HEK293 (cell line): ENCODE measurements at regions not wholly inside any gene's neighbourhood (a gene's known extent, or its start where the extent isn't known, plus 50 kb on each side); places are given as distances from the start of the nearest gene placed in this dataset.

Experiments used
- CTCF ChIA-PET: fragments of 350-600 bp; formaldehyde crosslinking; extraction: SDS; loops from one replicate; lab custom pipeline; 2021; ENCODE audit warnings: antibody characterized with exemption; lab: Yijun Ruan, JAX
- POLR2A ChIA-PET: fragments of 300-600 bp; formaldehyde crosslinking; extraction: SDS; loops from one replicate; lab custom pipeline; 2020; ENCODE audit warnings: antibody characterized with exemption, inconsistent platforms; lab: Yijun Ruan, JAX
- H3K27ac ChIP-seq: fragments of 200-500 bp; sonication (Bioruptor generic); 2 replicates; pipeline ENCODE4 v1.5.1; 2014; ENCODE audit warnings: low read depth, low read length, control low read depth, inconsistent platforms; ENCODE audit errors: extremely low read depth
- H3K36me3 ChIP-seq, 2 experiments: fragments of 200-500 bp in 1 of 2; sonication (Bioruptor generic) in 1 of 2; 1 replicate in 1 of 2; 2 replicates in 1 of 2; pipeline ENCODE4 v1.5.1; 2014 to 2017; ENCODE audit warnings: inconsistent platforms in 2 of 2, low read length in 2 of 2; ENCODE audit not compliant: control insufficient read depth in 2 of 2, insufficient read depth in 1 of 2
- H3K4me1 ChIP-seq: fragments of 200-500 bp; sonication (Bioruptor generic); 2 replicates; pipeline ENCODE4 v1.5.1; 2014; ENCODE audit warnings: mild to moderate bottlenecking, low read length, inconsistent platforms; ENCODE audit not compliant: control insufficient read depth, insufficient read depth
- H3K4me3 ChIP-seq: 2 replicates; pipeline ENCODE4 v1.5.1; 2011; ENCODE audit warnings: low read depth, mild to moderate bottlenecking, control low read depth, low read length, moderate library complexity
- H3K9me3 ChIP-seq: fragments of 200-500 bp; sonication (Bioruptor generic); 2 replicates; pipeline ENCODE4 v1.5.1; 2014; ENCODE audit warnings: low read depth, low read length, inconsistent platforms; ENCODE audit not compliant: control insufficient read depth, insufficient read depth
- GLI2 ChIP-seq: fragments of 450-650 bp; formaldehyde crosslinking; IDR thresholded peaks from 2 replicates; pipeline ENCODE4; 2017; ENCODE audit warnings: missing biosample characterization, missing genetic modification characterization, low read depth, borderline replicate concordance
- MZF1 ChIP-seq: fragments of 450-650 bp; formaldehyde crosslinking; IDR thresholded peaks from 2 replicates; pipeline ENCODE4 v1.5.1; 2017; ENCODE audit warnings: missing biosample characterization, missing genetic modification characterization, borderline replicate concordance
- TSHZ1 ChIP-seq: fragments of 450-650 bp; formaldehyde crosslinking; IDR thresholded peaks from 2 replicates; pipeline ENCODE4 v1.5.1; 2016; ENCODE audit warnings: missing biosample characterization, missing genetic modification characterization, borderline replicate concordance
- ZFHX2 ChIP-seq: fragments of 450-650 bp; formaldehyde crosslinking; conservative IDR thresholded peaks from 2 replicates; pipeline ENCODE4 v1.5.1; 2016; ENCODE audit warnings: missing biosample characterization, missing genetic modification characterization
- ZIC2 ChIP-seq: fragments of 450-650 bp; formaldehyde crosslinking; IDR thresholded peaks from 2 replicates; pipeline ENCODE4 v1.5.1; 2016; ENCODE audit warnings: missing biosample characterization, missing genetic modification characterization
- ZNF19 ChIP-seq: fragments of 450-650 bp; formaldehyde crosslinking; IDR thresholded peaks from 2 replicates; pipeline ENCODE4; 2016; ENCODE audit warnings: missing biosample characterization, missing genetic modification characterization, low read depth
- ZNF2 ChIP-seq: fragments of 450-650 bp; formaldehyde crosslinking; IDR thresholded peaks from 2 replicates; pipeline ENCODE4 v1.5.1; 2016; ENCODE audit warnings: missing biosample characterization, missing genetic modification characterization
- ZNF324 ChIP-seq: fragments of 450-650 bp; formaldehyde crosslinking; IDR thresholded peaks from 2 replicates; pipeline ENCODE4 v1.5.1; 2016; ENCODE audit warnings: missing biosample characterization, missing genetic modification characterization
- ZNF394 ChIP-seq: fragments of 450-650 bp; formaldehyde crosslinking; IDR thresholded peaks from 2 replicates; pipeline ENCODE4 v1.5.1; 2016; ENCODE audit warnings: missing biosample characterization, missing genetic modification characterization, mild to moderate bottlenecking, moderate library complexity, borderline replicate concordance
- ZNF48 ChIP-seq: fragments of 450-650 bp; formaldehyde crosslinking; IDR thresholded peaks from 2 replicates; pipeline ENCODE4 v1.5.1; 2016; ENCODE audit warnings: missing biosample characterization, missing genetic modification characterization
- ZNF501 ChIP-seq: fragments of 450-650 bp; formaldehyde crosslinking; IDR thresholded peaks from 2 replicates; pipeline ENCODE4 v1.5.1; 2016; ENCODE audit warnings: missing biosample characterization, missing genetic modification characterization
- ZNF510 ChIP-seq: fragments of 450-650 bp; formaldehyde crosslinking; IDR thresholded peaks from 2 replicates; pipeline ENCODE4 v1.5.1; 2018; ENCODE audit warnings: mild to moderate bottlenecking, missing genetic modification characterization, missing biosample characterization; ENCODE audit not compliant: insufficient replicate concordance
- ZNF571 ChIP-seq: fragments of 450-650 bp; formaldehyde crosslinking; IDR thresholded peaks from 2 replicates; pipeline ENCODE4 v1.5.0; 2017; ENCODE audit warnings: missing biosample characterization, missing genetic modification characterization
- ZNF645 ChIP-seq: fragments of 450-650 bp; formaldehyde crosslinking; IDR thresholded peaks from 2 replicates; pipeline ENCODE4; 2016; ENCODE audit warnings: missing biosample characterization, missing genetic modification characterization
- ZNF791 ChIP-seq: fragments of 450-650 bp; formaldehyde crosslinking; IDR thresholded peaks from 2 replicates; pipeline ENCODE4 v1.5.1; 2016; ENCODE audit warnings: missing biosample characterization, missing genetic modification characterization
- ZNF830 ChIP-seq: fragments of 450-650 bp; IDR thresholded peaks from 2 replicates; pipeline ENCODE4 v1.5.0; 2018; ENCODE audit warnings: missing biosample characterization, missing genetic modification characterization, low read depth, mild to moderate bottlenecking, moderate library complexity
- TF ChIP-seq, protein P1 (sequence below): fragments of 450-650 bp; formaldehyde crosslinking; IDR thresholded peaks from 2 replicates; pipeline ENCODE4 v1.5.1; 2017; ENCODE audit warnings: missing biosample characterization, missing genetic modification characterization
- TF ChIP-seq, protein P2 (sequence below): fragments of 450-650 bp; formaldehyde crosslinking; IDR thresholded peaks from 2 replicates; pipeline ENCODE4 v1.5.1; 2017; ENCODE audit warnings: missing biosample characterization, missing genetic modification characterization
- TF ChIP-seq, protein P3 (sequence below): fragments of 450-650 bp; IDR thresholded peaks from 2 replicates; pipeline ENCODE4 v1.5.1; 2018; ENCODE audit warnings: missing biosample characterization, missing genetic modification characterization

GRCh38 chr12:19761463-19761862 is 322.2 kb downstream of the AEBP2 start (continued):
- TF ChIP-seq TSHZ1, result no peak
- TF ChIP-seq ZNF501 (tag by site-specific recombination), result no peak
- no peak for TF ChIP-seq ZNF571 (tag by site-specific recombination)

DNA sequence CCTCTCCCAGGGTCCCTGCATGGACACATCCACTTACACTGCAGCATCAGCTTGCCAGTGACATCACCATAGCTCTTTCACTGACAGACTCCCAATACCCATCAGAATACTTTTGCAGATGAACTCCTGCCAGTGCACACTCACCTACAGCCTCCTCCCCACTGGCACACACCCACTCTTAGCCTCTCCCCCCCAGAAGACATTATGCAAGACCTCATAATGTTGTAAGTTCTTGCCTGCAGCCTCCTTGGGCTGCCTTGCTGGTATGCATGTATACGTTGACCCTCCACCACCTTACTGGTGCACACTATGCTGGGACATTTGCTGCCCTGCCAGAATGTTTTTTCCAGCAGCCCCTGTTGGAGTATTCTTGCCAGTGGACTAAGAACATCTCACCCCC is 324.2 kb downstream of the AEBP2 start:
- Histone ChIP-seq H3K36me3 (no peaks in the 10 kb centered on the region), H3K4me1 (no peaks in the 10 kb centered on the region), H3K27ac (no peak overlapping the region), H3K9me3 (no peaks in the 10 kb centered on the region), H3K4me3 (no peak overlapping the region)
- ChIA-PET POLR2A (no interaction called here), CTCF (no interaction called here)
- TF ChIP-seq ZNF19 (tag by site-specific recombination) (no peak), ZNF2 (tag by site-specific recombination) (no peak)
- TF ChIP-seq, protein P1, sequence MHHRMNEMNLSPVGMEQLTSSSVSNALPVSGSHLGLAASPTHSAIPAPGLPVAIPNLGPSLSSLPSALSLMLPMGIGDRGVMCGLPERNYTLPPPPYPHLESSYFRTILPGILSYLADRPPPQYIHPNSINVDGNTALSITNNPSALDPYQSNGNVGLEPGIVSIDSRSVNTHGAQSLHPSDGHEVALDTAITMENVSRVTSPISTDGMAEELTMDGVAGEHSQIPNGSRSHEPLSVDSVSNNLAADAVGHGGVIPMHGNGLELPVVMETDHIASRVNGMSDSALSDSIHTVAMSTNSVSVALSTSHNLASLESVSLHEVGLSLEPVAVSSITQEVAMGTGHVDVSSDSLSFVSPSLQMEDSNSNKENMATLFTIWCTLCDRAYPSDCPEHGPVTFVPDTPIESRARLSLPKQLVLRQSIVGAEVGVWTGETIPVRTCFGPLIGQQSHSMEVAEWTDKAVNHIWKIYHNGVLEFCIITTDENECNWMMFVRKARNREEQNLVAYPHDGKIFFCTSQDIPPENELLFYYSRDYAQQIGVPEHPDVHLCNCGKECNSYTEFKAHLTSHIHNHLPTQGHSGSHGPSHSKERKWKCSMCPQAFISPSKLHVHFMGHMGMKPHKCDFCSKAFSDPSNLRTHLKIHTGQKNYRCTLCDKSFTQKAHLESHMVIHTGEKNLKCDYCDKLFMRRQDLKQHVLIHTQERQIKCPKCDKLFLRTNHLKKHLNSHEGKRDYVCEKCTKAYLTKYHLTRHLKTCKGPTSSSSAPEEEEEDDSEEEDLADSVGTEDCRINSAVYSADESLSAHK (tag by site-specific recombination), result no peak

GRCh38 chr12:19764408-19764807 is 325.1 kb downstream of the AEBP2 start:
- Histone ChIP-seq H3K36me3 (no peaks in the 10 kb centered on the region), H3K4me3 (no peak overlapping the region), H3K4me1 (no peaks in the 10 kb centered on the region), H3K27ac (no peak overlapping the region), H3K9me3 (no peaks in the 10 kb centered on the region)
- ChIA-PET CTCF (interaction anchor here (0.6 kb wide), 1 partner anchor 12 kb away, joined by 3 read pairs; no protein-coding TSS in a partner anchor), POLR2A (no interaction called here)
- TF ChIP-seq, protein P2, sequence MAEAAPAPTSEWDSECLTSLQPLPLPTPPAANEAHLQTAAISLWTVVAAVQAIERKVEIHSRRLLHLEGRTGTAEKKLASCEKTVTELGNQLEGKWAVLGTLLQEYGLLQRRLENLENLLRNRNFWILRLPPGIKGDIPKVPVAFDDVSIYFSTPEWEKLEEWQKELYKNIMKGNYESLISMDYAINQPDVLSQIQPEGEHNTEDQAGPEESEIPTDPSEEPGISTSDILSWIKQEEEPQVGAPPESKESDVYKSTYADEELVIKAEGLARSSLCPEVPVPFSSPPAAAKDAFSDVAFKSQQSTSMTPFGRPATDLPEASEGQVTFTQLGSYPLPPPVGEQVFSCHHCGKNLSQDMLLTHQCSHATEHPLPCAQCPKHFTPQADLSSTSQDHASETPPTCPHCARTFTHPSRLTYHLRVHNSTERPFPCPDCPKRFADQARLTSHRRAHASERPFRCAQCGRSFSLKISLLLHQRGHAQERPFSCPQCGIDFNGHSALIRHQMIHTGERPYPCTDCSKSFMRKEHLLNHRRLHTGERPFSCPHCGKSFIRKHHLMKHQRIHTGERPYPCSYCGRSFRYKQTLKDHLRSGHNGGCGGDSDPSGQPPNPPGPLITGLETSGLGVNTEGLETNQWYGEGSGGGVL, result no peak
- TF ChIP-seq MZF1 (tag by site-specific recombination) (no peak), ZNF830 (tag by site-specific recombination) (no peak), ZNF510 (tag by site-specific recombination) (no peak), ZNF394 (tag by site-specific recombination) (no peak), GLI2 (tag by site-specific recombination) (no peak), ZIC2 (tag by site-specific recombination) (no peak), ZNF324 (tag by site-specific recombination) (no peak), ZNF645 (tag by site-specific recombination) (no peak), ZFHX2 (tag by site-specific recombination) (no peak), ZNF48 (tag by site-specific recombination) (no peak), ZNF791 (no peak)
- TF ChIP-seq, protein P3, sequence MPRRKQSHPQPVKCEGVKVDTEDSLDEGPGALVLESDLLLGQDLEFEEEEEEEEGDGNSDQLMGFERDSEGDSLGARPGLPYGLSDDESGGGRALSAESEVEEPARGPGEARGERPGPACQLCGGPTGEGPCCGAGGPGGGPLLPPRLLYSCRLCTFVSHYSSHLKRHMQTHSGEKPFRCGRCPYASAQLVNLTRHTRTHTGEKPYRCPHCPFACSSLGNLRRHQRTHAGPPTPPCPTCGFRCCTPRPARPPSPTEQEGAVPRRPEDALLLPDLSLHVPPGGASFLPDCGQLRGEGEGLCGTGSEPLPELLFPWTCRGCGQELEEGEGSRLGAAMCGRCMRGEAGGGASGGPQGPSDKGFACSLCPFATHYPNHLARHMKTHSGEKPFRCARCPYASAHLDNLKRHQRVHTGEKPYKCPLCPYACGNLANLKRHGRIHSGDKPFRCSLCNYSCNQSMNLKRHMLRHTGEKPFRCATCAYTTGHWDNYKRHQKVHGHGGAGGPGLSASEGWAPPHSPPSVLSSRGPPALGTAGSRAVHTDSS (tag by site-specific recombination), result no peak
- TF ChIP-seq, protein P1 (tag by site-specific recombination), result no peak
